ENCODE measurements at regions not wholly inside any gene's neighbourhood (a gene's known extent, or its start where the extent isn't known, plus 50 kb on each side); places are given as distances from the start of the nearest gene placed in this dataset.
A peak's percentile ranks its signal among the peaks of the same experiment; 100 is the strongest.
"Not testable (repeated sequence)": the region's sequence is repeated elsewhere in the genome, so short reads cannot be mapped to it uniquely, and the experiment has no call there.

- TF ChIP-seq GATA1 (IDR thresholded peaks at IDR 0.05; ENCODE audit: low read depth, low read length) (no peak), POLR2A (IDR thresholded peaks at IDR 0.05; ENCODE audit: low read length) (no peak)
- DNase-seq = peak; percentile 80 to 86
Observed at GRCh38 chr4:78704981-78705683, 71.0 kb upstream of the BMP2K start.

GRCh38 chr4:78706302-78706701 lies 69.8 kb upstream of the BMP2K start:
- TF ChIP-seq GATA1 (IDR thresholded peaks at IDR 0.05; ENCODE audit: low read depth, low read length) = no peak
- TF ChIP-seq POLR2A (IDR thresholded peaks at IDR 0.05; ENCODE audit: low read length) = no peak
- no peak for DNase-seq

- peak; percentile 62 to 79 for DNase-seq
- no peak for TF ChIP-seq GATA1 (IDR thresholded peaks at IDR 0.05; ENCODE audit: low read depth, low read length)
- TF ChIP-seq POLR2A (IDR thresholded peaks at IDR 0.05; ENCODE audit: low read length) = no peak
Observed at GRCh38 chr4:78707268-78707667, 68.9 kb upstream of the BMP2K start.

GRCh38 chr4:78707793-78708192 lies 68.4 kb upstream of the BMP2K start:
- no peak for DNase-seq
- TF ChIP-seq GATA1 (IDR thresholded peaks at IDR 0.05; ENCODE audit: low read depth, low read length) (no peak), POLR2A (IDR thresholded peaks at IDR 0.05; ENCODE audit: low read length) (no peak)

- no peak for DNase-seq
Observed at GRCh38 chr4:78710536-78710935, 65.6 kb upstream of the BMP2K start.

GRCh38 chr4:78711676-78712075 lies 64.5 kb upstream of the BMP2K start:
- DNase-seq = peak in 1 of 2 experiments; percentile 41
- no peak for TF ChIP-seq POLR2A (IDR thresholded peaks at IDR 0.05; ENCODE audit: low read length)
- TF ChIP-seq GATA1 (IDR thresholded peaks at IDR 0.05; ENCODE audit: low read depth, low read length) = no peak

More at GRCh38 chr4:78710536-78710935, 65.6 kb upstream of the BMP2K start:
- TF ChIP-seq POLR2A (IDR thresholded peaks at IDR 0.05; ENCODE audit: low read length) (no peak), GATA1 (IDR thresholded peaks at IDR 0.05; ENCODE audit: low read depth, low read length) (no peak)

GRCh38 chr4:78714598-78714997 lies 61.6 kb upstream of the BMP2K start:
- not testable (repeated sequence) for DNase-seq

- not testable (repeated sequence) for DNase-seq
Observed at GRCh38 chr4:78715372-78715771, 60.8 kb upstream of the BMP2K start.

- not testable (repeated sequence) for DNase-seq
Observed at GRCh38 chr4:78717712-78718111, 58.4 kb upstream of the BMP2K start.

- TF ChIP-seq POLR2A (IDR thresholded peaks at IDR 0.05; ENCODE audit: low read length) = no peak
- TF ChIP-seq GATA1 (IDR thresholded peaks at IDR 0.05; ENCODE audit: low read depth, low read length) = no peak
Observed at GRCh38 chr4:78720204-78720603, 55.9 kb upstream of the BMP2K start.

GRCh38 chr4:78720994-78721677 lies 55.0 kb upstream of the BMP2K start:
- peak; percentile 85 for DNase-seq
- no peak for TF ChIP-seq GATA1 (IDR thresholded peaks at IDR 0.05; ENCODE audit: low read depth, low read length)
- TF ChIP-seq POLR2A (IDR thresholded peaks at IDR 0.05; ENCODE audit: low read length) = peak; percentile 49

More at GRCh38 chr4:78720204-78720603, 55.9 kb upstream of the BMP2K start:
- peak in 1 of 2 experiments; percentile 55 for DNase-seq

GRCh38 chr4:78721747-78722146 lies 54.4 kb upstream of the BMP2K start:
- TF ChIP-seq POLR2A (IDR thresholded peaks at IDR 0.05; ENCODE audit: low read length) (no peak), GATA1 (IDR thresholded peaks at IDR 0.05; ENCODE audit: low read depth, low read length) (no peak)

GRCh38 chr4:78722320-78722719 lies 53.8 kb upstream of the BMP2K start:
- no peak for DNase-seq
- TF ChIP-seq POLR2A (IDR thresholded peaks at IDR 0.05; ENCODE audit: low read length) (no peak), GATA1 (IDR thresholded peaks at IDR 0.05; ENCODE audit: low read depth, low read length) (no peak)

More at GRCh38 chr4:78721747-78722146, 54.4 kb upstream of the BMP2K start:
- DNase-seq = no peak

GRCh38 chr4:78722878-78723277 lies 53.3 kb upstream of the BMP2K start:
- TF ChIP-seq POLR2A (IDR thresholded peaks at IDR 0.05; ENCODE audit: low read length) (no peak), GATA1 (IDR thresholded peaks at IDR 0.05; ENCODE audit: low read depth, low read length) (no peak)
- no peak for DNase-seq
